ENCODE measurements at regions not wholly inside any gene's neighbourhood (a gene's known extent, or its start where the extent isn't known, plus 50 kb on each side); places are given as distances from the start of the nearest gene placed in this dataset.
"Not testable (repeated sequence)": the region's sequence is repeated elsewhere in the genome, so short reads cannot be mapped to it uniquely, and the experiment has no call there.

GRCh38 chr15:20187370-20188355, 353.9 kb downstream of the GOLGA6L6 start:
- H3K36me3 ChIP-seq (ENCODE audit: low read depth, low read length); ATAC-seq; H3K9ac ChIP-seq (ENCODE audit: low read length); H3F3A ChIP-seq (ENCODE audit: low read length, unreplicated experiment); POLR2A ChIA-PET (ENCODE audit: unreplicated experiment); H3K4me3 ChIP-seq (ENCODE audit: low read length); H3K4me2 ChIP-seq (ENCODE audit: low read length); H3K9me3 ChIP-seq (ENCODE audit: low read length); H4K20me1 ChIP-seq (ENCODE audit: low read length); H3K9me2 ChIP-seq (replicated peaks; ENCODE audit: low read length); H3K27me3 ChIP-seq (ENCODE audit: low read length); intact Hi-C loops (cut with micrococcal nuclease); BruUV-seq (replicated peaks); H3K27ac ChIP-seq (ENCODE audit: low read length); CTCF ChIA-PET; H2AFZ ChIP-seq (ENCODE audit: low read length); DNase-seq; H3K79me2 ChIP-seq (ENCODE audit: low read length); H3K4me1 ChIP-seq (ENCODE audit: insufficient read depth, low read length): not testable (repeated sequence)

GRCh38 chr15:20184879-20185278, 356.7 kb downstream of the GOLGA6L6 start:
- BruUV-seq (replicated peaks); CTCF ChIA-PET; H2AFZ ChIP-seq (ENCODE audit: low read length); H4K20me1 ChIP-seq (ENCODE audit: low read length); H3K27me3 ChIP-seq (ENCODE audit: low read length); DNase-seq; intact Hi-C loops (cut with micrococcal nuclease); H3K4me1 ChIP-seq (ENCODE audit: insufficient read depth, low read length); H3K9me2 ChIP-seq (replicated peaks; ENCODE audit: low read length); H3K4me2 ChIP-seq (ENCODE audit: low read length); H3K27ac ChIP-seq (ENCODE audit: low read length); H3F3A ChIP-seq (ENCODE audit: low read length, unreplicated experiment); POLR2A ChIA-PET (ENCODE audit: unreplicated experiment); H3K79me2 ChIP-seq (ENCODE audit: low read length); ATAC-seq; H3K9me3 ChIP-seq (ENCODE audit: low read length); H3K36me3 ChIP-seq (ENCODE audit: low read depth, low read length); H3K4me3 ChIP-seq (ENCODE audit: low read length); H3K9ac ChIP-seq (ENCODE audit: low read length): not testable (repeated sequence)

GRCh38 chr15:20168221-20168620, 373.4 kb downstream of the GOLGA6L6 start:
- H4K20me1 ChIP-seq (ENCODE audit: low read length); H3K36me3 ChIP-seq (ENCODE audit: low read depth, low read length); CTCF ChIA-PET; intact Hi-C loops (cut with micrococcal nuclease); H3K79me2 ChIP-seq (ENCODE audit: low read length); H3K9ac ChIP-seq (ENCODE audit: low read length); H3K4me3 ChIP-seq (ENCODE audit: low read length); H3K4me2 ChIP-seq (ENCODE audit: low read length); H2AFZ ChIP-seq (ENCODE audit: low read length); H3K27ac ChIP-seq (ENCODE audit: low read length); H3K9me2 ChIP-seq (replicated peaks; ENCODE audit: low read length); H3K9me3 ChIP-seq (ENCODE audit: low read length); H3K27me3 ChIP-seq (ENCODE audit: low read length); DNase-seq; POLR2A ChIA-PET (ENCODE audit: unreplicated experiment); BruUV-seq (replicated peaks); H3F3A ChIP-seq (ENCODE audit: low read length, unreplicated experiment); H3K4me1 ChIP-seq (ENCODE audit: insufficient read depth, low read length); ATAC-seq: not testable (repeated sequence)

GRCh38 chr15:20153528-20153927, 388.1 kb downstream of the GOLGA6L6 start:
- intact Hi-C loops (cut with micrococcal nuclease); DNase-seq; H3K9ac ChIP-seq (ENCODE audit: low read length); H3K79me2 ChIP-seq (ENCODE audit: low read length); BruUV-seq (replicated peaks); H3K4me2 ChIP-seq (ENCODE audit: low read length); H3K9me3 ChIP-seq (ENCODE audit: low read length); ATAC-seq; H3K4me1 ChIP-seq (ENCODE audit: insufficient read depth, low read length); POLR2A ChIA-PET (ENCODE audit: unreplicated experiment); H3K27ac ChIP-seq (ENCODE audit: low read length); H2AFZ ChIP-seq (ENCODE audit: low read length); CTCF ChIA-PET; H3K27me3 ChIP-seq (ENCODE audit: low read length); H3K4me3 ChIP-seq (ENCODE audit: low read length); H3K9me2 ChIP-seq (replicated peaks; ENCODE audit: low read length); H3K36me3 ChIP-seq (ENCODE audit: low read depth, low read length); H4K20me1 ChIP-seq (ENCODE audit: low read length); H3F3A ChIP-seq (ENCODE audit: low read length, unreplicated experiment): not testable (repeated sequence)

DNA sequence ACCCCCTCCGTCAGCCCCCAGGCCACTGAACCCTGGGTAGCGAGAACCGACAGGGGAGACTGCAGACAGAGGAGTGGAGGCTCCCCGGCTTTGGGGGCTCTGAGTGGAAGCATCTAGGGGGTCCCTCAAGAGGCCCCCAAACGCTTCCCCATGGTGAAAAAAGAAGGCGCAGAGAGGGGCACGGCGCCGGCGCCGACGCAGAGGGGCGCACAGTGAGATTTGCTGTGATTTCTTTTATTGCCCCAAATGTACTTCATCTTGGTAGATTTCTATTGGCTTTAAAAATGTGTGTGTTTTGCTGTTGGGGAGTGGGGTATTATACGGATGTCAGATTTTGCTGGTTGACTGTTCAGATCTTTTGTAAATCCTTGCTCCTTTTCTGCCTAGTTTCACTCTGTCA, 392.9 kb downstream of the GOLGA6L6 start:
- BruUV-seq (replicated peaks); H3F3A ChIP-seq (ENCODE audit: low read length, unreplicated experiment); H3K36me3 ChIP-seq (ENCODE audit: low read depth, low read length); H3K79me2 ChIP-seq (ENCODE audit: low read length); POLR2A ChIA-PET (ENCODE audit: unreplicated experiment); intact Hi-C loops (cut with micrococcal nuclease); ATAC-seq; H3K4me2 ChIP-seq (ENCODE audit: low read length); CTCF ChIA-PET; H3K27ac ChIP-seq (ENCODE audit: low read length); H3K27me3 ChIP-seq (ENCODE audit: low read length); H3K9ac ChIP-seq (ENCODE audit: low read length); H3K4me1 ChIP-seq (ENCODE audit: insufficient read depth, low read length); DNase-seq; H2AFZ ChIP-seq (ENCODE audit: low read length); H3K9me3 ChIP-seq (ENCODE audit: low read length); H3K4me3 ChIP-seq (ENCODE audit: low read length); H3K9me2 ChIP-seq (replicated peaks; ENCODE audit: low read length); H4K20me1 ChIP-seq (ENCODE audit: low read length): not testable (repeated sequence)

- POLR2A ChIA-PET (ENCODE audit: unreplicated experiment); H3K4me2 ChIP-seq (ENCODE audit: low read length); H3K9ac ChIP-seq (ENCODE audit: low read length); H3K9me2 ChIP-seq (replicated peaks; ENCODE audit: low read length); BruUV-seq (replicated peaks); H4K20me1 ChIP-seq (ENCODE audit: low read length); DNase-seq; H3K9me3 ChIP-seq (ENCODE audit: low read length); H3K27ac ChIP-seq (ENCODE audit: low read length); H3F3A ChIP-seq (ENCODE audit: low read length, unreplicated experiment); H3K27me3 ChIP-seq (ENCODE audit: low read length); CTCF ChIA-PET; H3K4me3 ChIP-seq (ENCODE audit: low read length); ATAC-seq; H3K79me2 ChIP-seq (ENCODE audit: low read length); H3K4me1 ChIP-seq (ENCODE audit: insufficient read depth, low read length); intact Hi-C loops (cut with micrococcal nuclease); H3K36me3 ChIP-seq (ENCODE audit: low read depth, low read length); H2AFZ ChIP-seq (ENCODE audit: low read length): not testable (repeated sequence)
Measured at GRCh38 chr15:20148008-20148407, 393.6 kb downstream of the GOLGA6L6 start.
